GM23338 (cell line): ENCODE measurements at regions not wholly inside any gene's neighbourhood (a gene's known extent, or its start where the extent isn't known, plus 50 kb on each side); places are given as distances from the start of the nearest gene placed in this dataset.

Experiments used
- ZNF331 ChIP-seq: fragments of 250-450 bp; sonication (Bioruptor Pico); IDR thresholded peaks from 2 replicates; pipeline ENCODE4 v1.5.0; 2020; ENCODE audit warnings: low read depth, mild to moderate bottlenecking, moderate library complexity
- TF ChIP-seq, protein P1 (sequence below), 2 experiments: fragments of 200-600 bp in 1 of 2; sonication (generic) in 1 of 2; conservative IDR thresholded peaks; 2 replicates each; pipeline versions ENCODE4 v1.5.1 to v1.6.1; 2016 to 2017; ENCODE audit warnings: antibody characterized with exemption in 2 of 2, low read depth in 2 of 2, mild to moderate bottlenecking in 2 of 2, moderate library complexity in 1 of 2

DNA sequence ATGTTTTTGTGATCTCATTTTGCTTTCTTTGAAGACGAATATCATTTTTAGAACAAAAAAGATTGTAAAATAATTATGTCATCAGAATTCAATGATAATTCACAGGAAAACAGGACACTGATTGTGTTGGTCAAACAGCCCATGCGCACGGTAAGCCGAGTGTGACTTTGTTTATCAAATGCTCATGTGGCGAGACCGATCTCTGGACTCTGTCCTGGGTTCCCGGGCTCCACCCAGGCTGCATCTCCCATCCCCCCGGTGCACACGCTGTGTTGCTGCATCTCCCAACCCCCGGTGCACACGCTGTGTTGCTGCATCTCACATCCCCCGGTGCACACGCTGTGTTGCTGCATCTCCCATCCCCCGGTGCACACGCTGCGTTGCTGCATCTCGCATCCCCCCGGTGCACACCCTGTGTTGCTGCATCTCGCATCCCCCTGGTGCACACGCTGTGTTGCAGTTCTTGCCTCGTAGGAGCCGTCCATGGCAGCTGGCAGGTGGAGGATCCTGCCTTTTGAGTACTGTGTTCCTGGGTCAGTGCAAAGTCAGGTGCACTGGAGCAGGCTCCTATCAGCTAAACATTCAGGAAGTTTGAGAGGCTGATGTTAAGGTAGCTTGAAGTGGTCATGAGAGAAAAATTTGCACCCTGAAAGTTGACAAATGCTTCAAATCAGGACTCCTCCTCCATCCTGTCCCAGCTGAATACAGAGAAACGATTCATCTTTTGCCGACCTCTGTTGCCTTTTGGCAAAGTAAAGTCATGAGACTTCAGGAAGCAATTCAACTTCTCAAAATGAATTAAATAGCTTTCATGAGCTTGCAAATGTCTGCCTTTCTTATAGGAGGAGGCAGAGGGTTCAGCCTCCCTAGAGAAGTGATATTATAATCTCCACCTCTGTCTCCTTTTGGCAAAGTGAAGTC, 77.1 kb upstream of the FRMD1 start:
- TF ChIP-seq, protein P1, sequence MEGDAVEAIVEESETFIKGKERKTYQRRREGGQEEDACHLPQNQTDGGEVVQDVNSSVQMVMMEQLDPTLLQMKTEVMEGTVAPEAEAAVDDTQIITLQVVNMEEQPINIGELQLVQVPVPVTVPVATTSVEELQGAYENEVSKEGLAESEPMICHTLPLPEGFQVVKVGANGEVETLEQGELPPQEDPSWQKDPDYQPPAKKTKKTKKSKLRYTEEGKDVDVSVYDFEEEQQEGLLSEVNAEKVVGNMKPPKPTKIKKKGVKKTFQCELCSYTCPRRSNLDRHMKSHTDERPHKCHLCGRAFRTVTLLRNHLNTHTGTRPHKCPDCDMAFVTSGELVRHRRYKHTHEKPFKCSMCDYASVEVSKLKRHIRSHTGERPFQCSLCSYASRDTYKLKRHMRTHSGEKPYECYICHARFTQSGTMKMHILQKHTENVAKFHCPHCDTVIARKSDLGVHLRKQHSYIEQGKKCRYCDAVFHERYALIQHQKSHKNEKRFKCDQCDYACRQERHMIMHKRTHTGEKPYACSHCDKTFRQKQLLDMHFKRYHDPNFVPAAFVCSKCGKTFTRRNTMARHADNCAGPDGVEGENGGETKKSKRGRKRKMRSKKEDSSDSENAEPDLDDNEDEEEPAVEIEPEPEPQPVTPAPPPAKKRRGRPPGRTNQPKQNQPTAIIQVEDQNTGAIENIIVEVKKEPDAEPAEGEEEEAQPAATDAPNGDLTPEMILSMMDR (conservative IDR thresholded peaks at IDR 0.05; ENCODE audit: low read depth in 2 of 2), result no peak
- no peak for TF ChIP-seq ZNF331 (CRISPR knock-in tag)
